HG03342 (cell line): ENCODE measurements at regions not wholly inside any gene's neighbourhood (a gene's known extent, or its start where the extent isn't known, plus 50 kb on each side); places are given as distances from the start of the nearest gene placed in this dataset.

ENCODE experiments used
- ATAC-seq: cut with Tn5 transposase; IDR thresholded peaks from one replicate; pipeline ENCODE4 v1.9.1; 2021; ENCODE audit warnings: mild to moderate bottlenecking, moderate library complexity; ENCODE audit not compliant: unreplicated experiment

- ATAC-seq, result no peak
These were observed 84.8 kb upstream of the BTBD3 start for GRCh38 chr20:11832851-11833250.

- ATAC-seq, result no peak
These were observed 83.9 kb upstream of the BTBD3 start for GRCh38 chr20:11833825-11834224.

- ATAC-seq, result no peak
These were observed 79.5 kb upstream of the BTBD3 start for GRCh38 chr20:11838076-11838636.

DNA sequence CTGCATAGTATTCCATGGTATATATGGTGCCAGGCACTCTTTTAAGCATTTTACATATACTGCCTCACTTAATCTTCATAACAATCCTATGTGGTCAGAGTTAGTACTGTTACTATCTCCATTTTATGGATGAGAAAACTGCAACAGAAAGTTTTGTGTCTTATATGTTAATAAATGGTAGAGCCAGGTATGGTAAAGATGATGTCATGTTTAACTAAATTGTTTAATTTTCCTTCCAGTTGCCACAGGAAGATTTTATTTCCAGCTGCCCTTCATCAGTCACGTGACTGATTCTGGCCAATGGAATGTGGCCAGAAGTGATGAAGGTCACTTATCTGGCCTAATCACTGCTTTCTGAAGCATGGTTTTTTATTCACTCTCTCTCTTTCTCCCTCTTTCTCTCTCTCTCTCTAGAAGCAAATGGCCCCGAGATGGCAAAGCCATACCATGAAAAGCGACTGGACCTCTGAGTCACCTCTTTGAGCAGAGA, 75.7 kb upstream of the BTBD3 start:
- no peak for ATAC-seq

DNA sequence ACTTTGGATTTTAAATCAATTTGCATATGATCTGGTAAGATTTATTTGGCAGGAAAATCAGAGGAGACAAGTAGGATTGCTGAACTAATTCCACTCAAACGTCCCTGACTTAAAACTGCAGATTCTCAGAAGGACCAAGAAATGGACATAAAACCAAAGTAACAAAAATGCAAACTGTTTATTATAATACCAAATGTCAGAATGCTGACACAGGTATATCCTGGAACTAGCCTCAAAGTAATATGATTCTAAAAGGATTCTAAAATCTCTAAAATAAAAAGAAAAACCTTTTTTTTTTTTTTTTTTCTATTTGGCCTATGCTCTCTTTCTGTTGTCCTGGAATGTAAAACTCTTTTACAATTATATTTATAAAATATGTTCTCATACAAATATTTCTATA, 74.4 kb upstream of the BTBD3 start:
- no peak for ATAC-seq

DNA sequence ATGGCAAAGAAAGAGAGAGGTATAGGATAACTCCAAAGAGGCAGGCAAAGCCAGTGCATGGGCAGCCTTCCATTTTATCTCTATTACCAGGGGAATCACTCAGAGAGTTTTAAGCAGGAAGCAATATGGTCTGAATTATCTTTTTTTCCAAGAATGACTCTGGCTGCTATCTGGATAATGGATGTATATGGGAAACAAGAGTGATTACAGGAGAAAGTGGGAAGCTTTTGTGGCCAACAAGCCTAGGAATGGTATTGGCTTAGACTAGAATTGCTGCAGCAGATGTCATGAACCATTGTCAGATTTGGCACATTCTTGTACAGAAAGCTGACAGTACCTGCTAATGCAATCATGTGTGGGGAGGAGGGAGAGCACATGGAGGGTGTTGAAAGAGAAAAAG, 73.0 kb upstream of the BTBD3 start:
- ATAC-seq, result no peak

- ATAC-seq, result no peak
These were observed 72.4 kb upstream of the BTBD3 start for GRCh38 chr20:11845340-11845739.

DNA sequence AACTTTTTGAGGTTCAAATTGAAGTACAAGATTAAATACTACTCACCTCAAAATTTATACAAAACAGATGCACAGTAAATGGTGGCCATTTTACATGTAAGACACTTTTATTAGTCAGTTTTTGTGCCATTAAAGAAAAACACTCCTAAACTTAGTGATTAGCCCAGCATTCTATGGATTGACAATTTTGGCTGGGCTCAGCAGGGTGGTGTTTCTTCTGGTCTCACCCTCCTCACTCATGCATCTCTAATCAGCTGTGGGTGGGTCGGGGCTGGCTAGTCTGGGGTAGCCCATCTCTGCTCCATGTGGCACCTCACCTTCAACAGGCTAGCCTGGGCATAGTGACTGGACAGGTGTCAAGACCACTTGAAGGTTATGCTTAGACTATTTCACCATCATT, 71.6 kb upstream of the BTBD3 start:
- ATAC-seq, result no peak

GRCh38 chr20:11847827-11848226, 69.9 kb upstream of the BTBD3 start:
- ATAC-seq, result no peak

- ATAC-seq, result no peak
These were observed 68.3 kb upstream of the BTBD3 start for GRCh38 chr20:11849270-11849915.

GRCh38 chr20:11849976-11850670, 67.6 kb upstream of the BTBD3 start:
- ATAC-seq, result no peak

DNA sequence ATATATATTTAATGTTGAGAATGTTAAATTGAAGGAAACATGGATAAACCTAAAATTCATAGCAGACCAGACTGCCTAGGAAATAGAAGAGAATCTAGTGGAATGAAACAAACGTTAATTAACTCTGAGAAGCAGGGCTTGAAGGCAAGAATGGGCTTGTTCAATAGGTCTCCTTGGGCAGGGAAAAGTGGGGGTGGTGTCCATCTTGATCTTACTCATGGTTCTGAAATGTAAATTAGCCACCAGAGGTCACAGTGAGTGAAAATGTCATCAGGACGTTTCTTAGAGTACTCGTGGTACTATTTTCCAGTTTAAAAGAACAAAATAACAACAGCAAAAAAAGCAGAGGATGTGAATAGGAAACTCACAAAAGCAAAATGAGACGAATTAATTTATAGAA, 66.8 kb upstream of the BTBD3 start:
- no peak for ATAC-seq

GRCh38 chr20:11851646-11852045, 66.0 kb upstream of the BTBD3 start:
- ATAC-seq, result no peak

- no peak for ATAC-seq
These were observed 65.5 kb upstream of the BTBD3 start for GRCh38 chr20:11852189-11852588.

DNA sequence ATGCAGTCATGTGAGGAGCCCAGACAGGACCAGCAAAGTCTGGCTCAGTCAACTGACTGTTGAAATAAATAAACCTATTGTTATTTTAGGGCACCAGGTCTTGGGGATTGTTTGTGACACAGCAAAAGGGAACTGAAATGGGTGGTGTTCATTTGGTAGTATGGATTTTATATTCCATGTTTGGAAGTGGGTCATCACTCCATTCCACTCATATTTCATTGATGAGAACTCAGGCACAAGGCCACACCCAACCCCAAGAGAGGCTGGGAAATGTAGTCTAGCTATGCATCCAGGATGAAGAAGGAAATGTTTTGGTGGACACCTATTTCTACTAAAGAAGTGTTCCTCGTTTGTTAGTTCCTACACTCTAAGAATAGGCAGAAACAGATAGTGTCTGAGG, 64.9 kb upstream of the BTBD3 start:
- no peak for ATAC-seq

- no peak for ATAC-seq
These were observed 64.3 kb upstream of the BTBD3 start for GRCh38 chr20:11853359-11853758.

DNA sequence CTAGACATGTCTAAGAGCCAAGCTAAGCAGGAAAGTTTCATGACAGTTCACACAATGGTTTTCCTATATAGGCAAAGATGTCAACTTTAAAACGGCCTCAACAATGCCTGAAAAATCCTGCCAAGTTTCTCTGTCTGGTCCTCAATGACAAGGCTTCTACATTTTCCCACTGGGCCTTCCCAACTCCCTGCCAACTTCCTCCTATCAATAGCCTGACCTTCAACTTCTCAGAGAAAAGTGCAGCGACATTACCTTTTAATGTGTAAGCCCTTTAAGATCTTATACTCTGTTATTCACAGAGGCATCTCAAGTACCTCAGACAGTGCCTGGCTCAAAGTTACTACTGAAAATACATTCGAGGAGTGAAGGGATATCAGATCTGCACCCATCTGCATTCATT, 56.2 kb upstream of the BTBD3 start:
- no peak for ATAC-seq

- no peak for ATAC-seq
These were observed 50.3 kb upstream of the BTBD3 start for GRCh38 chr20:11867291-11867919.
